Panc1 (cell line): ENCODE measurements at regions not wholly inside any gene's neighbourhood (a gene's known extent, or its start where the extent isn't known, plus 50 kb on each side); places are given as distances from the start of the nearest gene placed in this dataset.

Experiments
- ATAC-seq: fragments of 200-7000 bp; cut with Tn5 transposase; 2 replicates; pipeline ENCODE4 v1.9.1; 2020; ENCODE audit warnings: mild to moderate bottlenecking, moderate library complexity
- BruUV-seq: library from RNA; stranded (reverse); fragments of 400-500 nt; replicated peaks from 2 replicates; lab custom pipeline; 2021; lab: Mats Ljungman, UMichigan
- CTCF ChIA-PET: fragments of 300-600 bp; sonication (Branson Sonifier 250); formaldehyde crosslinking; loops from one replicate; lab custom pipeline; 2022; ENCODE audit warnings: antibody characterized with exemption; lab: Charles Lee
- POLR2A ChIA-PET: fragments of 300-600 bp; sonication (Branson Sonifier 250); formaldehyde crosslinking; loops from one replicate; lab custom pipeline; 2022; ENCODE audit warnings: antibody characterized with exemption; lab: Charles Lee
- DNase-seq: peaks from one replicate; pipeline ENCODE4 v3.0.0-alpha.2; 2010; ENCODE audit warnings: low read depth, low spot score
- H3K27ac ChIP-seq: 2 replicates; pipeline ENCODE4 v1.5.1; 2011; ENCODE audit warnings: mild to moderate bottlenecking, low read length, inconsistent platforms
- H3K27me3 ChIP-seq: fragments of 200-500 bp; sonication (Bioruptor generic); 2 replicates; pipeline ENCODE4 v1.6.0; 2014; ENCODE audit warnings: low read length, inconsistent platforms; ENCODE audit not compliant: control insufficient read depth, insufficient read depth
- H3K36me3 ChIP-seq: fragments of 200-500 bp; sonication (Bioruptor generic); 2 replicates; pipeline ENCODE4 v1.5.1; 2014; ENCODE audit warnings: inconsistent platforms, mild to moderate bottlenecking, low read length, moderate library complexity; ENCODE audit not compliant: control insufficient read depth, insufficient read depth
- H3K4me1 ChIP-seq: 2 replicates; pipeline ENCODE4 v1.5.1; 2011; ENCODE audit warnings: inconsistent platforms, mild to moderate bottlenecking, low read length, moderate library complexity; ENCODE audit not compliant: control insufficient read depth, insufficient read depth
- H3K4me3 ChIP-seq, 2 experiments: 2 replicates each; pipeline ENCODE4 v1.5.1; 2011 to 2012; ENCODE audit warnings: low read depth in 2 of 2, low read length in 2 of 2, mild to moderate bottlenecking in 2 of 2, inconsistent platforms in 1 of 2, moderate library complexity in 1 of 2
- H3K9me3 ChIP-seq: fragments of 200-500 bp; sonication (Bioruptor generic); 2 replicates; pipeline ENCODE4 v1.5.1; 2014; ENCODE audit warnings: low read depth, mild to moderate bottlenecking, inconsistent platforms, low read length, moderate library complexity; ENCODE audit not compliant: control insufficient read depth, insufficient read depth
- POLR2AphosphoS5 ChIP-seq: IDR thresholded peaks from 2 replicates; pipeline ENCODE4 v1.6.1; 2012; ENCODE audit warnings: mild to moderate bottlenecking, low read depth, low read length, moderate library complexity
- SIN3A ChIP-seq: IDR thresholded peaks from 2 replicates; pipeline ENCODE4 v1.6.1; 2012; ENCODE audit warnings: low read depth, mild to moderate bottlenecking, low read length, moderate library complexity, borderline replicate concordance; ENCODE audit not compliant: insufficient read depth
- TCF7L2 ChIP-seq: IDR thresholded peaks from 2 replicates; pipeline ENCODE4 v1.6.1; 2011; ENCODE audit warnings: mild to moderate bottlenecking, low read depth, low read length, inconsistent platforms
- in situ Hi-C: cut with HindIII; loops from 2 replicates; pipeline ENCODE4 v1.10.0; 2016; ENCODE audit warnings: low sequenced_read_pairs, low pct_unique_long_range_greater_than_20kb
- intact Hi-C: fragments of 100-400 bp; cut with micrococcal nuclease; formaldehyde crosslinking; loops from one replicate; pipeline ENCODE4 v1.10.0; 2022; ENCODE audit not compliant: unreplicated experiment
- TF ChIP-seq, protein P1 (sequence below): fragments of 450-650 bp; IDR thresholded peaks from 2 replicates; pipeline ENCODE4 v1.5.1; 2017; ENCODE audit warnings: mild to moderate bottlenecking
- TF ChIP-seq, protein P2 (sequence below), 2 experiments: IDR thresholded peaks; 2 replicates each; pipeline ENCODE4 v1.6.1; 2011 to 2012; ENCODE audit warnings: low read depth in 2 of 2, control low read depth in 1 of 2, low read length in 1 of 2, mild to moderate bottlenecking in 1 of 2, moderate library complexity in 1 of 2; ENCODE audit not compliant: insufficient read depth in 1 of 2

- no peaks in the 10 kb centered on the region for H3K36me3 ChIP-seq
- no peak overlapping the region for H3K27ac ChIP-seq
- TF ChIP-seq, protein P1, sequence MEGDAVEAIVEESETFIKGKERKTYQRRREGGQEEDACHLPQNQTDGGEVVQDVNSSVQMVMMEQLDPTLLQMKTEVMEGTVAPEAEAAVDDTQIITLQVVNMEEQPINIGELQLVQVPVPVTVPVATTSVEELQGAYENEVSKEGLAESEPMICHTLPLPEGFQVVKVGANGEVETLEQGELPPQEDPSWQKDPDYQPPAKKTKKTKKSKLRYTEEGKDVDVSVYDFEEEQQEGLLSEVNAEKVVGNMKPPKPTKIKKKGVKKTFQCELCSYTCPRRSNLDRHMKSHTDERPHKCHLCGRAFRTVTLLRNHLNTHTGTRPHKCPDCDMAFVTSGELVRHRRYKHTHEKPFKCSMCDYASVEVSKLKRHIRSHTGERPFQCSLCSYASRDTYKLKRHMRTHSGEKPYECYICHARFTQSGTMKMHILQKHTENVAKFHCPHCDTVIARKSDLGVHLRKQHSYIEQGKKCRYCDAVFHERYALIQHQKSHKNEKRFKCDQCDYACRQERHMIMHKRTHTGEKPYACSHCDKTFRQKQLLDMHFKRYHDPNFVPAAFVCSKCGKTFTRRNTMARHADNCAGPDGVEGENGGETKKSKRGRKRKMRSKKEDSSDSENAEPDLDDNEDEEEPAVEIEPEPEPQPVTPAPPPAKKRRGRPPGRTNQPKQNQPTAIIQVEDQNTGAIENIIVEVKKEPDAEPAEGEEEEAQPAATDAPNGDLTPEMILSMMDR = no peak
- TF ChIP-seq, protein P2, sequence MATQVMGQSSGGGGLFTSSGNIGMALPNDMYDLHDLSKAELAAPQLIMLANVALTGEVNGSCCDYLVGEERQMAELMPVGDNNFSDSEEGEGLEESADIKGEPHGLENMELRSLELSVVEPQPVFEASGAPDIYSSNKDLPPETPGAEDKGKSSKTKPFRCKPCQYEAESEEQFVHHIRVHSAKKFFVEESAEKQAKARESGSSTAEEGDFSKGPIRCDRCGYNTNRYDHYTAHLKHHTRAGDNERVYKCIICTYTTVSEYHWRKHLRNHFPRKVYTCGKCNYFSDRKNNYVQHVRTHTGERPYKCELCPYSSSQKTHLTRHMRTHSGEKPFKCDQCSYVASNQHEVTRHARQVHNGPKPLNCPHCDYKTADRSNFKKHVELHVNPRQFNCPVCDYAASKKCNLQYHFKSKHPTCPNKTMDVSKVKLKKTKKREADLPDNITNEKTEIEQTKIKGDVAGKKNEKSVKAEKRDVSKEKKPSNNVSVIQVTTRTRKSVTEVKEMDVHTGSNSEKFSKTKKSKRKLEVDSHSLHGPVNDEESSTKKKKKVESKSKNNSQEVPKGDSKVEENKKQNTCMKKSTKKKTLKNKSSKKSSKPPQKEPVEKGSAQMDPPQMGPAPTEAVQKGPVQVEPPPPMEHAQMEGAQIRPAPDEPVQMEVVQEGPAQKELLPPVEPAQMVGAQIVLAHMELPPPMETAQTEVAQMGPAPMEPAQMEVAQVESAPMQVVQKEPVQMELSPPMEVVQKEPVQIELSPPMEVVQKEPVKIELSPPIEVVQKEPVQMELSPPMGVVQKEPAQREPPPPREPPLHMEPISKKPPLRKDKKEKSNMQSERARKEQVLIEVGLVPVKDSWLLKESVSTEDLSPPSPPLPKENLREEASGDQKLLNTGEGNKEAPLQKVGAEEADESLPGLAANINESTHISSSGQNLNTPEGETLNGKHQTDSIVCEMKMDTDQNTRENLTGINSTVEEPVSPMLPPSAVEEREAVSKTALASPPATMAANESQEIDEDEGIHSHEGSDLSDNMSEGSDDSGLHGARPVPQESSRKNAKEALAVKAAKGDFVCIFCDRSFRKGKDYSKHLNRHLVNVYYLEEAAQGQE (IDR thresholded peaks at IDR 0.05; ENCODE audit: insufficient read depth in 1 of 2, low read depth in 2 of 2, low read length in 1 of 2) = no peak
- TF ChIP-seq SIN3A (no peak), POLR2AphosphoS5 (no peak), TCF7L2 (no peak)
- POLR2A ChIA-PET = no interaction called here
- intact Hi-C loops (no loop called here), in situ Hi-C loops (no loop called here)
- CTCF ChIA-PET = no interaction called here
- no peaks in the 10 kb centered on the region for H3K4me1 ChIP-seq
- no peak for DNase-seq
- no peak overlapping the region for H3K4me3 ChIP-seq
- no peak for ATAC-seq
- H3K27me3 ChIP-seq = no peaks in the 10 kb centered on the region
- no TSS peak for BruUV-seq
- no peaks in the 10 kb centered on the region for H3K9me3 ChIP-seq
Measured at GRCh38 chr6:51339108-51339507, 520.4 kb downstream of the TFAP2B start.

GRCh38 chr6:51339728-51340127 is 521.1 kb downstream of the TFAP2B start:
- CTCF ChIA-PET = no interaction called here
- no peak overlapping the region for H3K4me3 ChIP-seq

More at GRCh38 chr6:51339728-51340127, 521.1 kb downstream of the TFAP2B start:
- DNase-seq = no peak
- H3K4me1 ChIP-seq = no peaks in the 10 kb centered on the region
- in situ Hi-C loops (no loop called here), intact Hi-C loops (no loop called here)
- no peak for ATAC-seq
- no peaks in the 10 kb centered on the region for H3K36me3 ChIP-seq
- POLR2A ChIA-PET = no interaction called here
- TF ChIP-seq, protein P2 (IDR thresholded peaks at IDR 0.05; ENCODE audit: insufficient read depth in 1 of 2, low read depth in 2 of 2, low read length in 1 of 2) = no peak
- TF ChIP-seq, protein P1 = no peak
- TF ChIP-seq SIN3A = no peak
- no peak for TF ChIP-seq TCF7L2
- TF ChIP-seq POLR2AphosphoS5 = no peak
- BruUV-seq = no TSS peak
- no peak overlapping the region for H3K27ac ChIP-seq
- H3K9me3 ChIP-seq = no peaks in the 10 kb centered on the region
- no peaks in the 10 kb centered on the region for H3K27me3 ChIP-seq
